ENCODE measurements at regions not wholly inside any gene's neighbourhood (a gene's known extent, or its start where the extent isn't known, plus 50 kb on each side); places are given as distances from the start of the nearest gene placed in this dataset.

DNA sequence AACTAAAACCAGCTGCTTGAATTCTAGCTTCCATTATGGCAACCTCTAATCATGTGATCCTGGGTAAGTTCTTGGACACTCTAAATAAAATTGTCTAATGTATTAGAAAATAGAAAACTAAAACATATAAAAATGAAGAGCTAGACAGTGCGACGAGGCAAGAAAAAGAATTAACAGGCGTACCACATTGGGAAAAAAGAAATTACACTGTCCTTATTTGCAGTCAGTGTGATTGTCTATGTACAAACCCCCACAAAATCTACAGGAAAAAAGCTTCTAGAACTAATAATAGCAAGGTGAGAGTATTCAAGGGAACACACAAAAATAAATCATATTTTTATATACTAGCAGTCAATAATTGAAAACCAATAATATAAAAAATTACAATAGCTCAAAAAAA, 625.6 kb upstream of the MKI67 start:
- TF ChIP-seq, protein P1, sequence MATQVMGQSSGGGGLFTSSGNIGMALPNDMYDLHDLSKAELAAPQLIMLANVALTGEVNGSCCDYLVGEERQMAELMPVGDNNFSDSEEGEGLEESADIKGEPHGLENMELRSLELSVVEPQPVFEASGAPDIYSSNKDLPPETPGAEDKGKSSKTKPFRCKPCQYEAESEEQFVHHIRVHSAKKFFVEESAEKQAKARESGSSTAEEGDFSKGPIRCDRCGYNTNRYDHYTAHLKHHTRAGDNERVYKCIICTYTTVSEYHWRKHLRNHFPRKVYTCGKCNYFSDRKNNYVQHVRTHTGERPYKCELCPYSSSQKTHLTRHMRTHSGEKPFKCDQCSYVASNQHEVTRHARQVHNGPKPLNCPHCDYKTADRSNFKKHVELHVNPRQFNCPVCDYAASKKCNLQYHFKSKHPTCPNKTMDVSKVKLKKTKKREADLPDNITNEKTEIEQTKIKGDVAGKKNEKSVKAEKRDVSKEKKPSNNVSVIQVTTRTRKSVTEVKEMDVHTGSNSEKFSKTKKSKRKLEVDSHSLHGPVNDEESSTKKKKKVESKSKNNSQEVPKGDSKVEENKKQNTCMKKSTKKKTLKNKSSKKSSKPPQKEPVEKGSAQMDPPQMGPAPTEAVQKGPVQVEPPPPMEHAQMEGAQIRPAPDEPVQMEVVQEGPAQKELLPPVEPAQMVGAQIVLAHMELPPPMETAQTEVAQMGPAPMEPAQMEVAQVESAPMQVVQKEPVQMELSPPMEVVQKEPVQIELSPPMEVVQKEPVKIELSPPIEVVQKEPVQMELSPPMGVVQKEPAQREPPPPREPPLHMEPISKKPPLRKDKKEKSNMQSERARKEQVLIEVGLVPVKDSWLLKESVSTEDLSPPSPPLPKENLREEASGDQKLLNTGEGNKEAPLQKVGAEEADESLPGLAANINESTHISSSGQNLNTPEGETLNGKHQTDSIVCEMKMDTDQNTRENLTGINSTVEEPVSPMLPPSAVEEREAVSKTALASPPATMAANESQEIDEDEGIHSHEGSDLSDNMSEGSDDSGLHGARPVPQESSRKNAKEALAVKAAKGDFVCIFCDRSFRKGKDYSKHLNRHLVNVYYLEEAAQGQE (IDR thresholded peaks at IDR 0.05; ENCODE audit: borderline replicate concordance): no peak
- no peak for TF ChIP-seq CTCF (IDR thresholded peaks at IDR 0.05; ENCODE audit: poor library complexity, severe bottlenecking)
- TF ChIP-seq EZH2 (IDR thresholded peaks at IDR 0.05; ENCODE audit: borderline replicate concordance, insufficient read depth, low read length, poor library complexity, severe bottlenecking): no peak
- no peak for TF ChIP-seq POLR2AphosphoS5 (IDR thresholded peaks at IDR 0.05)
- no peak for TF ChIP-seq EP300 (conservative IDR thresholded peaks at IDR 0.05; ENCODE audit: poor library complexity, severe bottlenecking)
- no peak for TF ChIP-seq MXI1 (conservative IDR thresholded peaks at IDR 0.05; ENCODE audit: poor library complexity, severe bottlenecking)
- TF ChIP-seq TAF1 (IDR thresholded peaks at IDR 0.05; ENCODE audit: low read depth): no peak
- TF ChIP-seq RAD21 (conservative IDR thresholded peaks at IDR 0.05): no peak
- no peak for TF ChIP-seq SMC3 (conservative IDR thresholded peaks at IDR 0.05; ENCODE audit: poor library complexity)
